Panc1 (cell line): ENCODE measurements at regions not wholly inside any gene's neighbourhood (a gene's known extent, or its start where the extent isn't known, plus 50 kb on each side); places are given as distances from the start of the nearest gene placed in this dataset.
A peak's percentile ranks its signal among the peaks of the same experiment; 100 is the strongest.

ENCODE experiments used
- ATAC-seq: fragments of 200-7000 bp; cut with Tn5 transposase; 2 replicates; pipeline ENCODE4 v1.9.1; 2020; ENCODE audit warnings: mild to moderate bottlenecking, moderate library complexity
- BruUV-seq: library from RNA; stranded (reverse); fragments of 400-500 nt; replicated peaks from 2 replicates; lab custom pipeline; 2021; lab: Mats Ljungman, UMichigan
- CTCF ChIA-PET: fragments of 300-600 bp; sonication (Branson Sonifier 250); formaldehyde crosslinking; loops from one replicate; lab custom pipeline; 2022; ENCODE audit warnings: antibody characterized with exemption; lab: Charles Lee
- POLR2A ChIA-PET: fragments of 300-600 bp; sonication (Branson Sonifier 250); formaldehyde crosslinking; loops from one replicate; lab custom pipeline; 2022; ENCODE audit warnings: antibody characterized with exemption; lab: Charles Lee
- DNase-seq: peaks from one replicate; pipeline ENCODE4 v3.0.0-alpha.2; 2010; ENCODE audit warnings: low read depth, low spot score
- H3K27ac ChIP-seq: 2 replicates; pipeline ENCODE4 v1.5.1; 2011; ENCODE audit warnings: mild to moderate bottlenecking, low read length, inconsistent platforms
- H3K27me3 ChIP-seq: fragments of 200-500 bp; sonication (Bioruptor generic); 2 replicates; pipeline ENCODE4 v1.6.0; 2014; ENCODE audit warnings: low read length, inconsistent platforms; ENCODE audit not compliant: control insufficient read depth, insufficient read depth
- H3K36me3 ChIP-seq: fragments of 200-500 bp; sonication (Bioruptor generic); 2 replicates; pipeline ENCODE4 v1.5.1; 2014; ENCODE audit warnings: inconsistent platforms, mild to moderate bottlenecking, low read length, moderate library complexity; ENCODE audit not compliant: control insufficient read depth, insufficient read depth
- H3K4me1 ChIP-seq: 2 replicates; pipeline ENCODE4 v1.5.1; 2011; ENCODE audit warnings: inconsistent platforms, mild to moderate bottlenecking, low read length, moderate library complexity; ENCODE audit not compliant: control insufficient read depth, insufficient read depth
- H3K4me3 ChIP-seq, 2 experiments: 2 replicates each; pipeline ENCODE4 v1.5.1; 2011 to 2012; ENCODE audit warnings: low read depth in 2 of 2, low read length in 2 of 2, mild to moderate bottlenecking in 2 of 2, inconsistent platforms in 1 of 2, moderate library complexity in 1 of 2
- H3K9me3 ChIP-seq: fragments of 200-500 bp; sonication (Bioruptor generic); 2 replicates; pipeline ENCODE4 v1.5.1; 2014; ENCODE audit warnings: low read depth, mild to moderate bottlenecking, inconsistent platforms, low read length, moderate library complexity; ENCODE audit not compliant: control insufficient read depth, insufficient read depth
- POLR2AphosphoS5 ChIP-seq: IDR thresholded peaks from 2 replicates; pipeline ENCODE4 v1.6.1; 2012; ENCODE audit warnings: mild to moderate bottlenecking, low read depth, low read length, moderate library complexity
- SIN3A ChIP-seq: IDR thresholded peaks from 2 replicates; pipeline ENCODE4 v1.6.1; 2012; ENCODE audit warnings: low read depth, mild to moderate bottlenecking, low read length, moderate library complexity, borderline replicate concordance; ENCODE audit not compliant: insufficient read depth
- TCF7L2 ChIP-seq: IDR thresholded peaks from 2 replicates; pipeline ENCODE4 v1.6.1; 2011; ENCODE audit warnings: mild to moderate bottlenecking, low read depth, low read length, inconsistent platforms
- in situ Hi-C: cut with HindIII; loops from 2 replicates; pipeline ENCODE4 v1.10.0; 2016; ENCODE audit warnings: low sequenced_read_pairs, low pct_unique_long_range_greater_than_20kb
- intact Hi-C: fragments of 100-400 bp; cut with micrococcal nuclease; formaldehyde crosslinking; loops from one replicate; pipeline ENCODE4 v1.10.0; 2022; ENCODE audit not compliant: unreplicated experiment
- TF ChIP-seq, protein P1 (sequence below), 2 experiments: IDR thresholded peaks; 2 replicates each; pipeline ENCODE4 v1.6.1; 2011 to 2012; ENCODE audit warnings: low read depth in 2 of 2, control low read depth in 1 of 2, low read length in 1 of 2, mild to moderate bottlenecking in 1 of 2, moderate library complexity in 1 of 2; ENCODE audit not compliant: insufficient read depth in 1 of 2
- TF ChIP-seq, protein P2 (sequence below): fragments of 450-650 bp; IDR thresholded peaks from 2 replicates; pipeline ENCODE4 v1.5.1; 2017; ENCODE audit warnings: mild to moderate bottlenecking

GRCh38 chr19:13613447-13613846, 107.2 kb upstream of the CACNA1A start:
- Histone ChIP-seq H3K4me3 (no peak overlapping the region), H3K36me3 (no peaks in the 10 kb centered on the region), H3K4me1 (peaks cover 5% of the 10 kb centered on the region), H3K9me3 (no peaks in the 10 kb centered on the region), H3K27ac (no peak overlapping the region), H3K27me3 (no peaks in the 10 kb centered on the region)
- ATAC-seq (no peak), DNase-seq (no peak)
- ChIA-PET CTCF (no interaction called here), POLR2A (no interaction called here)
- intact Hi-C loops = no loop called here
- in situ Hi-C loops = no loop called here
- BruUV-seq = no TSS peak
- no peak for TF ChIP-seq POLR2AphosphoS5
- no peak for TF ChIP-seq SIN3A
- TF ChIP-seq, protein P1, sequence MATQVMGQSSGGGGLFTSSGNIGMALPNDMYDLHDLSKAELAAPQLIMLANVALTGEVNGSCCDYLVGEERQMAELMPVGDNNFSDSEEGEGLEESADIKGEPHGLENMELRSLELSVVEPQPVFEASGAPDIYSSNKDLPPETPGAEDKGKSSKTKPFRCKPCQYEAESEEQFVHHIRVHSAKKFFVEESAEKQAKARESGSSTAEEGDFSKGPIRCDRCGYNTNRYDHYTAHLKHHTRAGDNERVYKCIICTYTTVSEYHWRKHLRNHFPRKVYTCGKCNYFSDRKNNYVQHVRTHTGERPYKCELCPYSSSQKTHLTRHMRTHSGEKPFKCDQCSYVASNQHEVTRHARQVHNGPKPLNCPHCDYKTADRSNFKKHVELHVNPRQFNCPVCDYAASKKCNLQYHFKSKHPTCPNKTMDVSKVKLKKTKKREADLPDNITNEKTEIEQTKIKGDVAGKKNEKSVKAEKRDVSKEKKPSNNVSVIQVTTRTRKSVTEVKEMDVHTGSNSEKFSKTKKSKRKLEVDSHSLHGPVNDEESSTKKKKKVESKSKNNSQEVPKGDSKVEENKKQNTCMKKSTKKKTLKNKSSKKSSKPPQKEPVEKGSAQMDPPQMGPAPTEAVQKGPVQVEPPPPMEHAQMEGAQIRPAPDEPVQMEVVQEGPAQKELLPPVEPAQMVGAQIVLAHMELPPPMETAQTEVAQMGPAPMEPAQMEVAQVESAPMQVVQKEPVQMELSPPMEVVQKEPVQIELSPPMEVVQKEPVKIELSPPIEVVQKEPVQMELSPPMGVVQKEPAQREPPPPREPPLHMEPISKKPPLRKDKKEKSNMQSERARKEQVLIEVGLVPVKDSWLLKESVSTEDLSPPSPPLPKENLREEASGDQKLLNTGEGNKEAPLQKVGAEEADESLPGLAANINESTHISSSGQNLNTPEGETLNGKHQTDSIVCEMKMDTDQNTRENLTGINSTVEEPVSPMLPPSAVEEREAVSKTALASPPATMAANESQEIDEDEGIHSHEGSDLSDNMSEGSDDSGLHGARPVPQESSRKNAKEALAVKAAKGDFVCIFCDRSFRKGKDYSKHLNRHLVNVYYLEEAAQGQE (IDR thresholded peaks at IDR 0.05; ENCODE audit: insufficient read depth in 1 of 2, low read depth in 2 of 2, low read length in 1 of 2) = no peak
- no peak for TF ChIP-seq TCF7L2
- TF ChIP-seq, protein P2, sequence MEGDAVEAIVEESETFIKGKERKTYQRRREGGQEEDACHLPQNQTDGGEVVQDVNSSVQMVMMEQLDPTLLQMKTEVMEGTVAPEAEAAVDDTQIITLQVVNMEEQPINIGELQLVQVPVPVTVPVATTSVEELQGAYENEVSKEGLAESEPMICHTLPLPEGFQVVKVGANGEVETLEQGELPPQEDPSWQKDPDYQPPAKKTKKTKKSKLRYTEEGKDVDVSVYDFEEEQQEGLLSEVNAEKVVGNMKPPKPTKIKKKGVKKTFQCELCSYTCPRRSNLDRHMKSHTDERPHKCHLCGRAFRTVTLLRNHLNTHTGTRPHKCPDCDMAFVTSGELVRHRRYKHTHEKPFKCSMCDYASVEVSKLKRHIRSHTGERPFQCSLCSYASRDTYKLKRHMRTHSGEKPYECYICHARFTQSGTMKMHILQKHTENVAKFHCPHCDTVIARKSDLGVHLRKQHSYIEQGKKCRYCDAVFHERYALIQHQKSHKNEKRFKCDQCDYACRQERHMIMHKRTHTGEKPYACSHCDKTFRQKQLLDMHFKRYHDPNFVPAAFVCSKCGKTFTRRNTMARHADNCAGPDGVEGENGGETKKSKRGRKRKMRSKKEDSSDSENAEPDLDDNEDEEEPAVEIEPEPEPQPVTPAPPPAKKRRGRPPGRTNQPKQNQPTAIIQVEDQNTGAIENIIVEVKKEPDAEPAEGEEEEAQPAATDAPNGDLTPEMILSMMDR = no peak

DNA sequence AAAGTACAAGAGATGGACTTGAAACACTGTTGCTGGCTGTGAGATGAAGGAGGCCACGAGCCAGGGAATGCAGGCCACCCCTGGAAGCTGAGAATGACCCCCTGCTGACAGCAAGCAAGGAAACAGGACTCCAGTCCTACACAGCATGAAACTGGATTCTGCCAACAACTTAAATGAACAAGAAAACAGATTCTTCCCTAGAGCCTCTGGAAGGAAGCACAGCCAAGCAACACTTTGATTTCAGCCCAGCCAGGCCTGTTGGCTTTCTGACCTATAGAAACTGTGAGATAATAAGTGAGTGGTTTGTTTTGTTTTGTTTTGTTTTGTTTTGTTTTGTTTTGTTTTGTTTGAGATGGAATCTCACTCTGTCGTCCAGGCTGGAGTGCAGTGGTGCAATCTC, 105.3 kb upstream of the CACNA1A start:
- intact Hi-C loops (no loop called here), in situ Hi-C loops (no loop called here)
- Histone ChIP-seq H3K9me3 (no peaks in the 10 kb centered on the region), H3K4me3 (no peak overlapping the region), H3K27ac (no peak overlapping the region), H3K27me3 (no peaks in the 10 kb centered on the region), H3K36me3 (no peaks in the 10 kb centered on the region), H3K4me1 (peaks cover 5% of the 10 kb centered on the region)
- no TSS peak for BruUV-seq
- ChIA-PET POLR2A (no interaction called here), CTCF (no interaction called here)
- ATAC-seq = peak; percentile 43; the same call in 1 of the 2 replicates
- no peak for TF ChIP-seq SIN3A
- TF ChIP-seq, protein P1 (IDR thresholded peaks at IDR 0.05; ENCODE audit: insufficient read depth in 1 of 2, low read depth in 2 of 2, low read length in 1 of 2) = no peak
- TF ChIP-seq POLR2AphosphoS5 = no peak
- TF ChIP-seq, protein P2 = no peak
- TF ChIP-seq TCF7L2 = no peak
- no peak for DNase-seq
